ENCODE measurements at regions not wholly inside any gene's neighbourhood (a gene's known extent, or its start where the extent isn't known, plus 50 kb on each side); places are given as distances from the start of the nearest gene placed in this dataset.

- no peak for DNase-seq (ENCODE audit: low spot score)
Observed at GRCh38 chr6:137269803-137270202, 50.6 kb upstream of the IFNGR1 start.

- DNase-seq (ENCODE audit: low spot score): no peak
Observed at GRCh38 chr6:137269347-137269746, 50.2 kb upstream of the IFNGR1 start.

All from hematopoietic multipotent progenitor cell treated with erythropoietin and hydrocortisone succinate and interleukin-3 and kit ligand, for 15 days (in vitro differentiated cells).